RWPE1 (cell line): ENCODE measurements at regions not wholly inside any gene's neighbourhood (a gene's known extent, or its start where the extent isn't known, plus 50 kb on each side); places are given as distances from the start of the nearest gene placed in this dataset.

ENCODE experiments used
- CTCF ChIA-PET: fragments of 350-600 bp; sonication (Branson Sonifier 250); formaldehyde crosslinking; extraction: SDS; loops from one replicate; lab custom pipeline; 2021; lab: Yijun Ruan, JAX
- POLR2A ChIA-PET: fragments of 400-600 bp; formaldehyde crosslinking; extraction: SDS; loops from one replicate; lab custom pipeline; 2020; ENCODE audit warnings: antibody characterized with exemption; ENCODE audit not compliant: low non-redundant PET; lab: Yijun Ruan, JAX
- DNase-seq: peaks from one replicate; pipeline ENCODE4 v3.0.0; 2012; ENCODE audit warnings: low spot score
- H3K27ac ChIP-seq: fragments of 450-650 bp; 2 replicates; pipeline ENCODE4 v1.5.1; 2017
- TF ChIP-seq, protein P1 (sequence below): fragments of 450-650 bp; conservative IDR thresholded peaks from 2 replicates; pipeline ENCODE4 v1.5.1; 2017; ENCODE audit warnings: low read depth, mild to moderate bottlenecking

DNA sequence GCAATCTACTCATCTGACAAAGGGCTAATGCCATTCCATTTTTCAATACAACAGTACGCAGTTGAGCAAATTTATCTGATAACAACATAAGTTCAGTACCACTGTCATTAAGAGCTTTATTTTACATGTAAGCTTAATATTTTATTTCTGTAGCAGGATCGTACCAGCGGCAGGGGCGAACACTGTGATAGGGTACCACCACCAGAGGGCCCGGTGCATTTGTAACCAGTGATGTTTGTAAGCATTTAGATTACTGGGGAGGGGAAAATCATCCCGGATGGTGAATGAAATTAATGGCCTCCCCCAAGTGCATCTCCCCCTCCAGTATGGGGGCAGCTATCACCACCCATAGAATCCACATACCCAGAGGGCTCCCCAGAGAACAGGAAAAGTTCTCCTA is 179.0 kb downstream of the ADGRA3 start:
- CTCF ChIA-PET: interaction anchor here (0.5 kb wide), 1 partner anchor 25 kb away, joined by 3 read pairs; no protein-coding TSS in a partner anchor
- TF ChIP-seq, protein P1, sequence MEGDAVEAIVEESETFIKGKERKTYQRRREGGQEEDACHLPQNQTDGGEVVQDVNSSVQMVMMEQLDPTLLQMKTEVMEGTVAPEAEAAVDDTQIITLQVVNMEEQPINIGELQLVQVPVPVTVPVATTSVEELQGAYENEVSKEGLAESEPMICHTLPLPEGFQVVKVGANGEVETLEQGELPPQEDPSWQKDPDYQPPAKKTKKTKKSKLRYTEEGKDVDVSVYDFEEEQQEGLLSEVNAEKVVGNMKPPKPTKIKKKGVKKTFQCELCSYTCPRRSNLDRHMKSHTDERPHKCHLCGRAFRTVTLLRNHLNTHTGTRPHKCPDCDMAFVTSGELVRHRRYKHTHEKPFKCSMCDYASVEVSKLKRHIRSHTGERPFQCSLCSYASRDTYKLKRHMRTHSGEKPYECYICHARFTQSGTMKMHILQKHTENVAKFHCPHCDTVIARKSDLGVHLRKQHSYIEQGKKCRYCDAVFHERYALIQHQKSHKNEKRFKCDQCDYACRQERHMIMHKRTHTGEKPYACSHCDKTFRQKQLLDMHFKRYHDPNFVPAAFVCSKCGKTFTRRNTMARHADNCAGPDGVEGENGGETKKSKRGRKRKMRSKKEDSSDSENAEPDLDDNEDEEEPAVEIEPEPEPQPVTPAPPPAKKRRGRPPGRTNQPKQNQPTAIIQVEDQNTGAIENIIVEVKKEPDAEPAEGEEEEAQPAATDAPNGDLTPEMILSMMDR: no peak
- POLR2A ChIA-PET: no interaction called here
- DNase-seq: no peak
- no peak overlapping the region for H3K27ac ChIP-seq

DNA sequence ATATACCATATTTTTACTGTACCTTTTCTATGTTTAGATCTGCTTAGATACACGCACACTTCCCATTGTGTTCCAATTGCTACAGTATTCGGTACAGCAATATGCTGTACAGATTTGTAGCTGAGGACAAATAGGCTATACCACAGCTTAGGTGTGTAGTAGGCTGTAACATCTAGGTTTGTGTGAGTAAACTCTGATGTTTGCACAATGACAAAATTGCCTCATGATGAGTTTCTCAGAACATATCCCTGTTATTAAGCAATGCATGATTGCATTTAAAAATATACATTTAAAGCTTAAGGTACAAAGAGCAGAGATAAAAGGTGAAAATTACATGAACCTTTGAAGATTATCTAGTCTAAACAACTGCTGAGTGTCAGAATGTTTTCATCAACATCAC is 181.7 kb downstream of the ADGRA3 start:
- no peak for DNase-seq
- ChIA-PET CTCF (interaction anchor here (1.2 kb wide), 1 partner anchor 532 kb away, joined by 3 read pairs; no protein-coding TSS in a partner anchor), POLR2A (no interaction called here)
- TF ChIP-seq, protein P1: no peak
- no peak overlapping the region for H3K27ac ChIP-seq

DNA sequence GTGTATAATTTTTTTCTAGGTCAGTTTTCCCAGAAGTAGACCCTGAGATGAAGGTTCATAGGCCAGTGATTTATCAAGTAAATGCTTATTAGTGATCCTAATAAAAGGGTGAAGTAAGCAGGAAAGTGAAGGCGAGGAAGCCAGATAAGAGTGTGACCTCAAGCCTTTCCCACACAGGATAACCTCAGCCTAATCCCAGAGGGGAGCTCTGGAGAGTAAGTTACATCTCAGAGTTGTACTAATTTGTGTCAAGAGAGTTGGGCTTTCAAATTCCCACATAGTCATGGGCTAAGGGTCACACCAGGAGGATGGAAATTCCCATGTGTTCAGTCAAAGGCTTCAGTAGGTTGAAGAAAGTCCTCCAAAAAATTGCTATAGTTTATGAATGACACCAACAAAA is 191.4 kb downstream of the ADGRA3 start:
- CTCF ChIA-PET: no interaction called here
- no peak for DNase-seq
- TF ChIP-seq, protein P1: no peak
- POLR2A ChIA-PET: no interaction called here
- H3K27ac ChIP-seq: no peak overlapping the region

DNA sequence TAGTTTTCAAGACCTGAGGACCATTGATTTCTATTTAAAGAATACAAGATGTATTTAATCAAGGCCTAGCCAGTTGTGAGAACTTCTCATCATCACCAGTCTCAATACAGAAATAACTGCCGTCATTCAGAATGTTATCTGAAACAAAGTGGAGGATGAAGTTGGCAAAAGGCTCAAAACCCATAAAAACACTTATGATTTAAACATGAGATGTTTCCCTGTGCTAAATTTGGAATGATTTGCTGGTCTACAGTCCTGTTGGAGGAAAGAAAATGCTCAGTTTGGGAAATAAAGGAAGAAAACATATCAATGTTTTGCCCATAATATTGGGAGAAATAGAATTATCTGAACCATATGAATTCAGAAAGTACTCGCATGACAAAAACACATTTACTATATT is 192.2 kb downstream of the ADGRA3 start:
- TF ChIP-seq, protein P1: no peak
- no peak overlapping the region for H3K27ac ChIP-seq
- no peak for DNase-seq
- ChIA-PET CTCF (no interaction called here), POLR2A (no interaction called here)

DNA sequence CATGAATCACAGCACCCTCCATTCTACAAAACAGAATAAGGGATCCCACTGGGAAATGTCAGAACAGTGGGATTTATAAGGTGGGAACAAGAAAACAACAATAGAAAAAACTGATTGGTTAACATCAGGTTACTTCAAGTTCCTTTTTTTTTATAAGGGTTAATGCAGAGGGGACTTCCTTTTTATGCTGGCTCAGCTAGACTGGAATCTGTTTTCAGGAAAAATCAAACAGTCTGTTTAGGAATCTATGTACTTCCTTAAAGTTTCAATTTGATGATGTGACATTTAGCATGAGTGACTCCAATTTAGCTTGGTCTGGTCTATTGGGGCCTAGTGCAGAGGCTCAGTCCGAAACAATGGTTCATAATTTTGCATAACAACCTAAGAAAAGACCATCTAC is 192.9 kb downstream of the ADGRA3 start:
- TF ChIP-seq, protein P1: no peak
- H3K27ac ChIP-seq: no peak overlapping the region
- POLR2A ChIA-PET: no interaction called here
- CTCF ChIA-PET: no interaction called here
- no peak for DNase-seq

DNA sequence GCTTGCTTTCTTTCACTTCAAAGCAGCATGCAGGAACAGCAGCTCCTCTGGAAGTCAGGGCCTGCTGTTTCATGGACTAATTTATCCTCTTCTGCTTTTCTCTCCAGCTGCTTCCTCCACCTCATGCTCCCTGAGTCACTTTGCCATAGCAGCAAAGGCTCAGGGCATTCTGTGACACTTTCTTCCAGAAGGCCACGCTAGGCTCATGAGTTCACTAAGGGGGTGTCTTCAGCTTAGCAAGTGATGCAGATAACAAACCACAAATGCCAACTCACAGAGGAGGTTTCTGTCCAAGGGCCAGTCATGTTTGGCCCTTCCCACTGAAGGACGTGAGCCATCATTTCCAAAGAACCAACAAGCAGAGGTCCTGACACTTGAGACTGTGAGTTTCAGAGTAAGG is 200.2 kb downstream of the ADGRA3 start:
- TF ChIP-seq, protein P1: no peak
- DNase-seq: no peak
- CTCF ChIA-PET: no interaction called here
- no peak overlapping the region for H3K27ac ChIP-seq
- POLR2A ChIA-PET: no interaction called here

DNA sequence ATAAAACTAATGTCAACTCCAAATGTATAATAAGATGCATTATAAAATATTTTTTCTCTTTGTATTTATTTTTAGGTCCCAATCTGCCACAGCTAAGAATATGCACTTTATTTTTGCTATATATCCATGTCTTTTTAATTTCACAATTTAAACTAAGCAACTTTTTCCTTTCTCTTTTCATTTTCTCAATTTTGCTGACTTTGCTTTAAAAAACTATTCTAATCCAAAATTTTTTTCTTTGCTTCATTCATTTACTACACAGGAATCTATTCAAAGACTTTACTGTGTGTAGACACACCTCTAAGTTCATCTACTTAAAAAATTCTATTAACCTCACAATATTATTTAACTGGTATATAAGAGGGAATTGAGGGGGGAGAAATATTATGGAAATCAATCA is 201.9 kb downstream of the ADGRA3 start:
- no peak for DNase-seq
- TF ChIP-seq, protein P1: no peak
- ChIA-PET CTCF (no interaction called here), POLR2A (no interaction called here)
- no peak overlapping the region for H3K27ac ChIP-seq
